H7 (cell line): ENCODE measurements at regions not wholly inside any gene's neighbourhood (a gene's known extent, or its start where the extent isn't known, plus 50 kb on each side); places are given as distances from the start of the nearest gene placed in this dataset.

ENCODE experiments used
- DNase-seq: peaks from one replicate; pipeline ENCODE4 v3.0.0; 2012
- H3K27me3 ChIP-seq: 2 replicates; pipeline ENCODE4 v1.6.0; 2011; ENCODE audit warnings: mild to moderate bottlenecking, low read length; ENCODE audit not compliant: control insufficient read depth, insufficient read depth
- H3K36me3 ChIP-seq: replicated peaks from 2 replicates; pipeline ENCODE4 v1.5.1; 2011; ENCODE audit warnings: low read length; ENCODE audit not compliant: control insufficient read depth, insufficient read depth
- H3K4me3 ChIP-seq: 2 replicates; pipeline ENCODE4 v1.5.1; 2011; ENCODE audit warnings: low read depth, mild to moderate bottlenecking, control low read depth, low read length, moderate library complexity; ENCODE audit not compliant: insufficient read depth

DNA sequence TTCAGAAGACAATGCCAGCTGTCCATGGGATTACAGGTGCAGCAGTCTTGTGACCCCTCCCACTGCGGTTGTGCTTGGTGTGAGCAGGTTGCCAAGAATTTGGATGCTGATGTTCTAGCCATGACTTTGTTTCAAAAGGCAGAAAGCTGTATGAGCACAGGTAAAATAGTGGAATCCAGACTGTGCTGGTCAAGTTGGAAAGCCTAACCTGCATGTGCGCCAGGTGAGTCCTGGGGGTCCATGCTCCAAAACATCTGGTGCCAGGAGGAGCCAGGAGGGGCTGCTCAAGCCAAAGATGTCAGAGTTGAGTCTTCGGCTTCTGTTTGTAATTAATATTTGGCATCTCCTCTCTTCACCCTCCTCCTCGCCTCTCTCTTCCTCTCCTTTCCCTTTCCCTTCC, 330.1 kb downstream of the MYCN start:
- DNase-seq = no peak
- Histone ChIP-seq H3K4me3 (no peak overlapping the region), H3K27me3 (no peaks in the 10 kb centered on the region), H3K36me3 (no peaks in the 10 kb centered on the region)

DNA sequence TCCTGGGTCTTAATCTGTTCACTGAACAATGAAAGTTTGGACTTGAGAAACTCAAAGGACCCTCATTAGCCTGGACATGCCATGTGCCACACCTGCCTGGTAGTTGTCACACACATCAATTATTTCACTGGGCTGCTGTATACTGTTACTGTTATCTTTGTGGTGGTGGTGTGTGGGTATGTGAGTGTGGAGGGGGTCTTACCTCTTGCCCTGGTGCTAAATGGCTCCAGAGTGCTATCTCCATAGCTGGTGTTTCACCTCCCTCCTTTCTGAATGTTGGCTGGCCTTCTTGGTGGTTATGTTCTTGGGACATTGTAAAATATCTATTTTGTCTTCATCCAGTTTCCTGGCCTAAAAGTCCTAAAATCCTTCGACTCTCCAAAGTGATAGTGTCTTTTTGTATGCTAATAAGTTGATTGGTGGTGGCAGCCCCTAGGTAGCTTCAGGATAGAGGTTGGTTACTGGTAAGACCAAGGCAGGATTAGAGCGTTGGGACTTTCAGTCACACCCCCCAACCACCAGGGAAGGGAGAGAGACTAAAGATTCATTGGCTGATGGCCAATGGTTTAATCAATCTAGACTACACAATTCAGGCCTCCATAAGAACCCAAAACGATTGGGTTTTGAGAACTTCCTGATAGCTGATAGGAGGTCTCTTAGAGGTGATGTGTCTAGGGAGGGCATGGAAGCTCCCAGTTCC, 328.1 kb downstream of the MYCN start:
- DNase-seq = no peak
- no peak overlapping the region for H3K4me3 ChIP-seq
- H3K36me3 ChIP-seq = no peaks in the 10 kb centered on the region
- H3K27me3 ChIP-seq = no peaks in the 10 kb centered on the region

DNA sequence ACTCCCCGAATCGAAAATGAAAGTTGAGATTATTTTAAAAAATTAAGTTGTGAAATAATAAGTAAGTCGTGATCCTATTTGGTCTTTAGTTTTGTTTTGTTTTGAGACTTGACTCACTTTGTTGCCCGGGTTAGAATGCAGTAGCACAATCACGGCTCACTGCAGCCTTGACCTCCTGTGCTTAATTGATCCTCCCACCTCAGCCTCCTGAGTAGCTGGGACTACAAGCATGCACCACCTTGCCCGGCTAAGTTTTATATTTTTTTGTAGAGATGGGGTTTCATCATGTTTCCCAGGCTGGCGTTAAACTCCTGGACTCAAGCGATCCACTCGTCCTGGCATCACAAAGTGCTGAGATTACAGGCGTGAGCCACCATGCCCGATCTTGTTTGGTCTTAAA, 326.2 kb downstream of the MYCN start:
- Histone ChIP-seq H3K27me3 (no peaks in the 10 kb centered on the region), H3K4me3 (no peak overlapping the region), H3K36me3 (no peaks in the 10 kb centered on the region)
- no peak for DNase-seq

DNA sequence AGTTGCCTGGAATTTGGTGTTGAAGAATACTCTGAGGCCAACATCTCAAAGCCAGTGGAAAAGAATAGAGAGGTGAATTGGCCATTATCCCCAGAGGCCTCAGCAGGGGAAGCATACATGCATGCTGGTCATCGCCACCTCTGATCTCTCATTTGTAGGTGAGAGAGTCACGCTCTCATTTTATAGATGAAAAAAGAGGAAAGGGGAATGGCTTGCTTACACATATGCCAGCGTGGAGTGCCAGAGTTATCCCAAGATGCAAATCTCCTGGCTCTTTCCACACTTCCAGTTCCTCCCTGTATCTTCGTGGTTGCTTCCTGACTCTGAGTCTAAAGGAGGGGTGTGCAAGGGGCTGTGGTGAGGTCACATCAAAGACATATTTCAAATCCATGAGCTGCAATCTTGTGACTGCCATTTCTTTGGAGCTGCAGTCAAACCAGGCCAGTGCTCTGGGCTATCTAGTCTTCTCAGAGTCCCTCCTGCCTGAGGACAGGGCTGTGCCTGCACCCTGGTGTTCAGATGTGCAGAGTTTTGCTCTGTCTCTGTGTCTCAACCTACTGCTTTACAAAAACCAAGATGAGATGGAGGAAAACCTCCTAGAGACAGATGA, 324.7 kb downstream of the MYCN start:
- Histone ChIP-seq H3K4me3 (no peak overlapping the region), H3K36me3 (no peaks in the 10 kb centered on the region), H3K27me3 (no peaks in the 10 kb centered on the region)
- no peak for DNase-seq

DNA sequence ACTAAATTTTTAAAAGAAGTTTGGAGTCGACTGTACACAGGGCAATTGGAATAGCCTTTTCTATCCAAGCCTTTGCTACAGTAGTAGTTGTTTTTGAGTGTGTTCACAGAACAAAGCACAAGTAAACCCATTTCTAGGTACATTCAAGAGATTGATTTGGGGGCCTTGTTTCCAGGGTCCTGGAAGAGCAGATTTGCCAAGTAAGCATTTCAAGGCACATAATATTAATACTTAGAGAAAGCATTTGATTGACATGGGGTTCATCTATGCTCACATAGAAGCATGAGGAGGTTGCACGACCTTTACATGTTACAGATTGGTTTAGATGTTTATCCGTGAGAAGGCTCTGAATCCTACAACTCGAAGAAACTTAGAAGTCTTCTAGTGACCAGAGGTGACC, 324.1 kb downstream of the MYCN start:
- no peaks in the 10 kb centered on the region for H3K27me3 ChIP-seq
- H3K4me3 ChIP-seq = no peak overlapping the region
- DNase-seq = no peak
- H3K36me3 ChIP-seq = no peaks in the 10 kb centered on the region

DNA sequence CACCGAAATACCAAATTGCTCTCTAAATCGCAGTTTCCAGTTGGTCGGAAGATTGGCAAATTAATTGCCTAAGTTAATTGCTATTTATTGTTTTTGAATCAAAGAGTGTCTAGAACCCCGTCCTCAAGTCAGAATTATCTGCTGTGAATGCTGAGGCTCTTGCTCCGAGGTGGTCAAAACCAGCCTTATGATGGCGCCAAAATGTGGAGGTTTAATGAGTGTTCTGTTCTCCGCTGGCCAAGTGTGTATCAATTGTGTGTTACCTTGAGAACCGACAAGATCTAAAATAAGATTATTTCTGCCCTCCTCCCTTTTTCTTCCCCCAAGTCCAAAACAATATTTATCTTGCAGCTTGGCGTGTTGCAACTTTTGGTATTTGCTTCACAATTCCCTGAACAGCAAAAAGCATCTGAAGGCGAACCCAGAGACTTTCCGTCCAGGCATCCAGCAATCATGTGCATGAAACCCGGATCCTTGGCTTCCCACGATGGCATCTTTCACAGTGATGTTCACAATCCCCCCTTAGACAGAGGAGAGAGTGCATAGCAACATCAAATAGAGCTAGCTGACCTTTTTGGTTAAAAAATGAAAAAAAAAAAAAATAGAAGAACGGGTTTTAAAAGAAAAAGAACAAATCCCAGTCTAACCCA, 323.0 kb downstream of the MYCN start:
- DNase-seq = no peak
- H3K36me3 ChIP-seq = no peaks in the 10 kb centered on the region
- no peak overlapping the region for H3K4me3 ChIP-seq
- H3K27me3 ChIP-seq = no peaks in the 10 kb centered on the region

DNA sequence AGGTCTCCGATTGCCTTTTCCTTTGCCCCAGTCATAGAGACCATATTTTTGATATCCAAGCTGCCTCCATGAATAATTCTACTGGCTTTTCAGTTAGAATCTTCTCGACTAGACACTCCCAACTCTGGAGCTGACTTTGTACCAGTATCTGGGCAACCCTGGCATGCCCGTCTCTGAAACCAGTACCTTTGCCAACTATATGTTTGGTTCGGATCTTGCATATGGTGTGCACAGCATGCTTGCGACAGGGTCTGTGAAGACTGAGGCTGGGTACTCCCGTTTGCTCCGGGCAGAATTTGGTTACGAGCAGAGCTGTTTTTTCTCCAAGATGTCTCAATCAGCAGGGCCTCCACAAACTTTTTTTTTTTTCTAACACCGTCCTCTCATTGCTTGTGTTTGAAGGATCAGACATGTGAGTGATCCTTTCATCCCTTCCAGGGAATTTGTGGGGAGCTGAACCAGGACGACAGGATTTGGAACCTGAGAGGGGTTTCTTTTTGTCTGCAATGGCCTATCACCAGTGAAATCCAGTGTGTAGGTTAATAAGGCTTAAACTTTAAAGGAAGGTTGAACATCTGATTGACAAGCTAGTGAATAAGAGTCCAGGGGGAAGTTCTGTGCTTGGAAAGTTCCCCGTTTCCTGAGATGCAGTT, 322.3 kb downstream of the MYCN start:
- Histone ChIP-seq H3K4me3 (no peak overlapping the region), H3K27me3 (no peaks in the 10 kb centered on the region), H3K36me3 (no peaks in the 10 kb centered on the region)
- DNase-seq = no peak

DNA sequence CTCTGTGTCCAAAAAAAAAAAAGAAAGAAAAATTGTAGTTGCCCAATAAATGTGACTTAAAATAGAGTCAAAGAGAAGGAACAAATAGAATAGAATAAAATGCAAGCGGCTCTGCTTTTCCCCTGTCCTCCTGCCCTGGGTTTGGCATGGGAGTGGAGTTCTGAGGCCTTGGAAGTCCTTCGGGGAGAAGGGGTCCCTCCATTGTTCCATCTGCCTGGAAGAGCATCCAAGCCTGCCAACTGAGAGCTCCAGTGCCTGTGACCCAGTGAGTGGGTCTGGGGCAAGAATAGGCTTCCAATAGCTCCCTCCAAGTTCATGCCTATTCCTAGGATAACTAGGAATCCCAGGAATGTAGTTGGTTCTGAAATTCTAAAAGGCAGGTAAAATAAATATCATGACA, 321.4 kb downstream of the MYCN start:
- Histone ChIP-seq H3K36me3 (no peaks in the 10 kb centered on the region), H3K4me3 (no peak overlapping the region), H3K27me3 (no peaks in the 10 kb centered on the region)
- DNase-seq = no peak

DNA sequence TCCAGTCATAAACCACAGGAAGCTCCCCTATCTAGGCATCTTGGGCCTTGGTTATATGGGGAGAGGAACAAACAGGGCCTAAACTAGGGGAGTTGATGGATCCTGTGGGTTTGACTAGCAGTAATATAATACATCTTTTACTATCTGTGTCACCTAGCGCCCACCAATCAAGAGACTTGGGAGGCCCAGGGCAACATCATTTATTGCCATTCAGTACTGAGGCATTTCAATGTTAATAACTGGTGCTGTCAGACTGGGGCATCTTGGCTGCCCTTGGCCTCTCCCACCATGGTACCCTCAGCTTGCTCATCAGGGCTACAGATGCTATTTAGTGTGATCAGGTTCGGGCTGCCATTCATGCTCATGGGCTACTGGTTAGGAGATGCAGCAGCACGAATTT, 320.7 kb downstream of the MYCN start:
- DNase-seq = no peak
- no peaks in the 10 kb centered on the region for H3K27me3 ChIP-seq
- no peak overlapping the region for H3K4me3 ChIP-seq
- H3K36me3 ChIP-seq = no peaks in the 10 kb centered on the region

DNA sequence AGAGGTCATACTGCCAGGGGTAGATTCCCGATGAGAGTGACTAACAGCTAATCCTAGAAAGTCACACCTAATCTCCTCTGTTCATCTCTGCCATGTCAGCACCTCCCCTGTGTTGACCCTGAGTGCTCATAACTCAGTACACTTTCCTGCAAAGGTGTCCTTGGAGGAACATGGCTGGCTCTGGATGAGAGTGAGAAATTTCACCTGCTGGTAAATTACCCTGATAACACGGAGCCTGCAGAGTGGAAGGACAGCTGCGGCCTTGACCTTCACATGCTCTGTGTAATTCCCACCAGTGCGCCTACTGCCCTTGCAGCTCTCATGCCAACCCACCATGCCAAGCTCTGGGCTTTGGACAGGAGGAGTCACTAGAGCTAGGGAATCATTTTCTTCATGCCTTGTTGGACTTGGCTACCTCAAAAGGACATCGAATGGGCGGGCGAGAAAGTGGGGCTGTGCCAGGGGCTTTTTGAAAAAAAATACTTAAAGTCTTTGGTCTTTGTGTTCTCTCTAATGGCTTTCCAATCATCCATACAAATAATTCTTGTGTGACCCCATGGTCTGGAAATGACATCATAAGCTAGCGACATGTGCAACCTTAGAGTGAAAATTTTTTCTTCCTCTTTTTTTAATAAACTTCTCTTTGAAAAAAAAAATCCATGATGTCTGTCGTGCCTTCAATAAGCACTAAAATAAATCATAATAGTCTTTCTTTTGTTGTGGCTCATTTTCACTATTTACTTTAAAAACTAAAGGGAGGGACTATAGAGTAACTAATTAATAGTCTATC, 319.9 kb downstream of the MYCN start:
- no peak overlapping the region for H3K4me3 ChIP-seq
- no peaks in the 10 kb centered on the region for H3K27me3 ChIP-seq
- DNase-seq = no peak
- no peaks in the 10 kb centered on the region for H3K36me3 ChIP-seq

DNA sequence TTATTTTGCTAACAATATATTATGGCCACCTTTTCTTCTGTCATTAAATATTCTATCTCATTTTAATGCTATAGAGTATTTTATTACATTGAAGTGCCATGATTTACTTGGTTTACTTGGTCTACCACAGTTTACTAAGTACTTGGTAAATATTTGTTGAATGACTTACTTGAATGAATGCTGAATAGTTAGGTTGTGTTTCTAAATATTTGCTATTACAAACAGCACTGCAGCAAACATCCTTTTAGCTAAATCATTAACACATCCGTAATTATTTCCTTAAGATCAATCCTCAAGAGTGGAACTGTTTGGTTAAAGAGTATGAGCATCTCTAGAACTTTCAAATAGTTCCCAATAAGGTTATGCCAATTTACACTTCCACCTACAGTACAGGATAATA, 318.7 kb downstream of the MYCN start:
- Histone ChIP-seq H3K36me3 (no peaks in the 10 kb centered on the region), H3K27me3 (no peaks in the 10 kb centered on the region), H3K4me3 (no peak overlapping the region)
- no peak for DNase-seq

DNA sequence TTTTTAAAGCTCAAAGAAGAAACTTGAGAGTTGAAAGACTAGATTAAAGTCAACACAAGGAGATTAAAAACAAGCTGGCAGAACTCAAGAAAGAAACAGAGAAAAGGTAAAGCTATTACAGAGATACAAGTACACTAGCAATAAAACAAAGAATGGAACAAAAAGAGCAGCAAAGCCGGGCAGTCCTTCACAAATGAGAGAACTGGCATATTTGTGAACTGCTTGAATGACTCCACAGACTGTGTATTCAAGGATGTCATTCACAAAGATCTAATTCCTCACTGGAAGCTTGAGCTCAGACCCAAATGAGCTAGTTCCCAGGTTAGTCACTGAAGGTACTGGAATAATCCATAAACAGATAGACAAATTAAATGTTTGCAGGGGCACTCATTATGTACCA, 318.0 kb downstream of the MYCN start:
- DNase-seq = no peak
- Histone ChIP-seq H3K36me3 (no peaks in the 10 kb centered on the region), H3K4me3 (no peak overlapping the region), H3K27me3 (no peaks in the 10 kb centered on the region)

DNA sequence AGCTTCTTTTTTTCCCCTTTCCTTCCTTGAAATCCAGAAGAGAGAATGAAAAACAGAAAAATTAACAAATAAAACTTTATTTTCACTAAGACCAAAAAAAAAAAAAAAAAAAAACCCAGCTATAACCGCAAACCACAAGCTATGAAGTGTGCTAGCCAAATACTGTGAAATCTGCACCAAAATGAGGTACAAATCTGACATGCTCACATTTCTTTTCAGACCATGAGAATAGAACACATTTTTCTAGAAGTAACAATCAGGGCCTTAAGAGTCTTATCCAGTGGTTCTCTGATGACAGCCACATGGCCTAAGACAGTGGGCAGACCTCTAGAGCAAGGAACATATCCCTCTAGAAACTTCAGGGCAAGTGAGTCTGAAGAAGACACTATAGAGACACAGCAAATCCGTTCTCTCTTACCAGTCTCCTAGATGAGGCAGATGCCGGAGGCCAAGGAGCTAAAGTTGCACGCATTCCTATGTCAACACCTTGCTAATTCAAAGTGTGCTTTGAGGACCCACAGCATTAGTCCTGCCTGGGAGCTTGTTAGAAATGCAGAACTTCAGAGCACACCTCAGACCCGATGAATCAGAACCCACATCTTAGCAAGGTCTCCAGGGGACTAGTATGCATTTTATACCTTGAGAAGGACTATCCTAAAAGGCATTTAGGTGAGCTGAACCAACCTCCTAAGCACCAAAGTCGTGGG, 317.1 kb downstream of the MYCN start:
- Histone ChIP-seq H3K36me3 (no peaks in the 10 kb centered on the region), H3K4me3 (no peak overlapping the region), H3K27me3 (no peaks in the 10 kb centered on the region)
- no peak for DNase-seq
